Activated CD4-positive, alpha-beta T cell treated with anti-CD3 and anti-CD28 coated beads, Interleukin-10, Interleukin-2, amounts not matched to agents 100 ng/mL and 50 ng/mL, durations not matched to agents 16 hours and 8 hours (primary cell): ENCODE measurements at regions not wholly inside any gene's neighbourhood (a gene's known extent, or its start where the extent isn't known, plus 50 kb on each side); places are given as distances from the start of the nearest gene placed in this dataset.

ENCODE experiments used
- DNase-seq: peaks from one replicate; pipeline ENCODE4 v3.0.0-alpha.2; 2020

GRCh38 chrX:110432091-110432905 is 73.7 kb downstream of the RTL9 start:
- no peak for DNase-seq

- no peak for DNase-seq
These were observed 74.2 kb downstream of the RTL9 start for GRCh38 chrX:110432906-110433215.

GRCh38 chrX:110435196-110435595 is 76.5 kb downstream of the RTL9 start:
- no peak for DNase-seq

GRCh38 chrX:110436523-110436922 is 77.9 kb downstream of the RTL9 start:
- DNase-seq: no peak

GRCh38 chrX:110437686-110438085 is 79.0 kb downstream of the RTL9 start:
- DNase-seq: no peak

GRCh38 chrX:110440016-110440805 is 81.6 kb downstream of the RTL9 start:
- no peak for DNase-seq

- peak; percentile 28 for DNase-seq
These were observed 84.0 kb downstream of the RTL9 start for GRCh38 chrX:110442635-110443034.

GRCh38 chrX:110444996-110445395 is 86.3 kb downstream of the RTL9 start:
- DNase-seq: no peak

GRCh38 chrX:110448459-110448858 is 89.8 kb downstream of the RTL9 start:
- DNase-seq: no peak

GRCh38 chrX:110449312-110449711 is 90.7 kb downstream of the RTL9 start:
- DNase-seq: no peak

GRCh38 chrX:110450050-110450449 is 91.4 kb downstream of the RTL9 start:
- peak; percentile 68 for DNase-seq

- no peak for DNase-seq
These were observed 95.7 kb downstream of the RTL9 start for GRCh38 chrX:110454336-110454735.

GRCh38 chrX:110462957-110463356 is 104.3 kb downstream of the RTL9 start:
- DNase-seq: no peak

- no peak for DNase-seq
These were observed 108.1 kb downstream of the RTL9 start for GRCh38 chrX:110466790-110467189.

GRCh38 chrX:110472265-110472664 is 113.6 kb downstream of the RTL9 start:
- no peak for DNase-seq

- DNase-seq: no peak
These were observed 119.1 kb downstream of the RTL9 start for GRCh38 chrX:110477593-110478228.

GRCh38 chrX:110491846-110492620 is 133.4 kb downstream of the RTL9 start:
- DNase-seq: no peak

- DNase-seq: no peak
These were observed 146.3 kb downstream of the RTL9 start for GRCh38 chrX:110504947-110505346.

- no peak for DNase-seq
These were observed 151.3 kb downstream of the RTL9 start for GRCh38 chrX:110509755-110510532.

GRCh38 chrX:110511238-110511637 is 152.6 kb downstream of the RTL9 start:
- DNase-seq: no peak

GRCh38 chrX:110512341-110512740 is 153.7 kb downstream of the RTL9 start:
- no peak for DNase-seq

GRCh38 chrX:110514509-110514908 is 155.9 kb downstream of the RTL9 start:
- DNase-seq: no peak
